Mesendoderm (in vitro differentiated cells): ENCODE measurements at regions not wholly inside any gene's neighbourhood (a gene's known extent, or its start where the extent isn't known, plus 50 kb on each side); places are given as distances from the start of the nearest gene placed in this dataset.

Source experiments
- DNase-seq: peaks from one replicate; pipeline ENCODE4 v3.0.0; 2013
- H2AK5ac ChIP-seq: 2 replicates; pipeline ENCODE4 v1.6.1; 2013; ENCODE audit warnings: low read length, inconsistent platforms
- H2BK120ac ChIP-seq: 2 replicates; pipeline ENCODE4 v1.6.1; 2013; ENCODE audit warnings: low read depth, mild to moderate bottlenecking, low read length, moderate library complexity, mixed read lengths
- H2BK15ac ChIP-seq: replicated peaks from 2 replicates; pipeline ENCODE4 v1.6.1; 2013; ENCODE audit warnings: low read depth, mild to moderate bottlenecking, moderate library complexity
- H2BK5ac ChIP-seq: 2 replicates; pipeline ENCODE4 v1.6.1; 2013; ENCODE audit warnings: low read length, inconsistent platforms
- H3K18ac ChIP-seq: 2 replicates; pipeline ENCODE4 v1.6.1; 2013; ENCODE audit warnings: mild to moderate bottlenecking, low read length, mixed read lengths
- H3K23ac ChIP-seq: one replicate; pipeline ENCODE4 v1.6.1; 2013; ENCODE audit warnings: low read length
- H3K27ac ChIP-seq: 2 replicates; pipeline ENCODE4 v1.5.1; 2013; ENCODE audit warnings: low read depth, mild to moderate bottlenecking, inconsistent platforms, low read length, moderate library complexity
- H3K27me3 ChIP-seq: 2 replicates; pipeline ENCODE4 v1.6.1; 2013; ENCODE audit warnings: low read length, control low read depth, mild to moderate bottlenecking, inconsistent platforms; ENCODE audit not compliant: insufficient read depth, poor library complexity
- H3K36me3 ChIP-seq: 2 replicates; pipeline ENCODE4 v1.6.1; 2013; ENCODE audit warnings: low read length, inconsistent platforms; ENCODE audit not compliant: control insufficient read depth, insufficient read depth
- H3K4ac ChIP-seq: one replicate; pipeline ENCODE4 v1.6.1; 2013; ENCODE audit warnings: low read depth, mild to moderate bottlenecking, low read length, moderate library complexity
- H3K4me1 ChIP-seq: 2 replicates; pipeline ENCODE4 v1.6.1; 2013; ENCODE audit warnings: low read depth, low read length, inconsistent platforms; ENCODE audit not compliant: control insufficient read depth
- H3K4me2 ChIP-seq: 2 replicates; pipeline ENCODE4 v1.6.1; 2013; ENCODE audit warnings: low read length
- H3K4me3 ChIP-seq: 2 replicates; pipeline ENCODE4 v1.5.1; 2013; ENCODE audit warnings: mild to moderate bottlenecking, low read length
- H3K56ac ChIP-seq: one replicate; pipeline ENCODE4 v1.6.1; 2013; ENCODE audit warnings: low read length
- H3K79me1 ChIP-seq: 2 replicates; pipeline ENCODE4 v1.6.1; 2013; ENCODE audit warnings: low read length, inconsistent platforms
- H3K79me2 ChIP-seq: 2 replicates; pipeline ENCODE4 v1.6.1; 2013; ENCODE audit warnings: mild to moderate bottlenecking, low read length; ENCODE audit not compliant: control insufficient read depth, insufficient read depth
- H3K9ac ChIP-seq: 2 replicates; pipeline ENCODE4 v1.6.1; 2013; ENCODE audit warnings: low read length, inconsistent platforms
- H4K5ac ChIP-seq: one replicate; pipeline ENCODE4 v1.6.1; 2013; ENCODE audit warnings: low read length
- H4K8ac ChIP-seq: one replicate; pipeline ENCODE4 v1.6.1; 2013; ENCODE audit warnings: low read depth, mild to moderate bottlenecking, control low read depth, low read length, moderate library complexity
- WGBS: extraction: QIAGEN DNeasy Blood & Tissue Kit; methylation state at CpG from one replicate; pipeline ENCODE4 v1.1.7; 2013; ENCODE audit warnings: low lambda C conversion rate, missing lambda C conversion rate; ENCODE audit not compliant: insufficient coverage; ENCODE audit errors: extremely low coverage; 5-methylcytosine and 5-hydroxymethylcytosine counted together

- WGBS, result no CpG with 5 or more reads among the region's 1 CpG
- no peak overlapping the region for H3K18ac ChIP-seq
Observed at GRCh38 chr1:219339466-219339865, 165.8 kb downstream of the LYPLAL1 start.

DNA sequence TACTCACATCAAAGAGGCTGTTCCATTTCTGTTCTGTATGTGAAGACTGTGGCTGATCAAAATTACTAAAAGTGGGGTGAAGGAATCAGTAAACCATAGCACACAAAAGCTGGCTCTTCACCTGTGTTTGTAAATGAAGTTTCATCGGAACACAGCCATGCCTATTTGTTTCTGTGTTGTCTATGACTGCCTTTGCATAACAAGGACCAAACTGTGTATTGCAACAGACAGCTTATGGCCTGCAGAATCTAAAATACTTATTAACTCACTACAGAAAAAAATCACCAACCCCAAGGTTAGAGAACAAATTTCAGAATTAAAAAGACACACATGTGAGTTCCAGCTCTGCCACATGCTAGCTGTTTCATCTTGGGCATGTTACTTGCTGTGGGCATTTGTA, 163.9 kb downstream of the LYPLAL1 start:
- Histone ChIP-seq H4K5ac (no peak overlapping the region), H3K4me2 (no peak overlapping the region), H3K4me1 (no peaks in the 10 kb centered on the region), H3K36me3 (no peaks in the 10 kb centered on the region), H3K18ac (no peak overlapping the region), H2BK5ac (no peak overlapping the region), H4K8ac (no peak overlapping the region), H3K27me3 (no peaks in the 10 kb centered on the region), H3K4ac (no peak overlapping the region), H2BK15ac (no peak overlapping the region), H3K4me3 (no peak overlapping the region), H3K79me1 (no peaks in the 10 kb centered on the region), H2AK5ac (no peak overlapping the region), H3K56ac (no peak overlapping the region), H3K79me2 (no peaks in the 10 kb centered on the region), H3K9ac (no peak overlapping the region), H3K27ac (no peak overlapping the region), H3K23ac (no peak overlapping the region), H2BK120ac (no peak overlapping the region)
- no peak for DNase-seq
- WGBS, result no CpG with 5 or more reads among the region's 1 CpG

More at GRCh38 chr1:219339466-219339865, 165.8 kb downstream of the LYPLAL1 start:
- Histone ChIP-seq H2AK5ac (no peak overlapping the region), H3K23ac (no peak overlapping the region), H3K79me2 (no peaks in the 10 kb centered on the region), H3K9ac (no peak overlapping the region), H3K4ac (no peak overlapping the region), H3K4me1 (no peaks in the 10 kb centered on the region), H3K4me2 (no peak overlapping the region), H3K36me3 (no peaks in the 10 kb centered on the region), H4K8ac (no peak overlapping the region), H3K56ac (no peak overlapping the region), H3K27ac (no peak overlapping the region), H3K79me1 (no peaks in the 10 kb centered on the region), H2BK120ac (no peak overlapping the region), H4K5ac (no peak overlapping the region), H3K27me3 (no peaks in the 10 kb centered on the region), H2BK5ac (no peak overlapping the region), H2BK15ac (no peak overlapping the region), H3K4me3 (no peak overlapping the region)
- DNase-seq, result no peak

- Histone ChIP-seq H2BK5ac (no peak overlapping the region), H3K4me1 (no peaks in the 10 kb centered on the region), H3K9ac (no peak overlapping the region), H4K8ac (no peak overlapping the region), H3K56ac (no peak overlapping the region), H4K5ac (no peak overlapping the region), H3K4me3 (no peak overlapping the region), H3K79me2 (no peaks in the 10 kb centered on the region), H3K79me1 (no peaks in the 10 kb centered on the region), H3K23ac (no peak overlapping the region), H2AK5ac (no peak overlapping the region), H3K4me2 (no peak overlapping the region), H2BK15ac (no peak overlapping the region), H3K36me3 (no peaks in the 10 kb centered on the region), H3K27me3 (no peaks in the 10 kb centered on the region), H3K27ac (no peak overlapping the region), H2BK120ac (no peak overlapping the region), H3K18ac (no peak overlapping the region), H3K4ac (no peak overlapping the region)
- DNase-seq, result no peak
- no CpG with 5 or more reads among the region's 1 CpG for WGBS
Observed at GRCh38 chr1:219333626-219334025, 159.9 kb downstream of the LYPLAL1 start.

GRCh38 chr1:219331424-219331823, 157.7 kb downstream of the LYPLAL1 start:
- no peak overlapping the region for H3K4ac ChIP-seq
- H2AK5ac ChIP-seq, result no peak overlapping the region
- H3K4me2 ChIP-seq, result no peak overlapping the region
- no peak overlapping the region for H3K18ac ChIP-seq
- no peak for DNase-seq
- H3K4me1 ChIP-seq, result no peaks in the 10 kb centered on the region
- no peaks in the 10 kb centered on the region for H3K79me1 ChIP-seq
- no peak overlapping the region for H4K5ac ChIP-seq
- H3K27ac ChIP-seq, result no peak overlapping the region
- H3K23ac ChIP-seq, result no peak overlapping the region
- H2BK5ac ChIP-seq, result no peak overlapping the region
- no peak overlapping the region for H2BK120ac ChIP-seq
- no peaks in the 10 kb centered on the region for H3K79me2 ChIP-seq
- H3K36me3 ChIP-seq, result no peaks in the 10 kb centered on the region
- no peak overlapping the region for H4K8ac ChIP-seq
- no CpG with 5 or more reads among the region's 5 CpGs for WGBS
- H3K9ac ChIP-seq, result no peak overlapping the region
- H3K56ac ChIP-seq, result no peak overlapping the region
- no peaks in the 10 kb centered on the region for H3K27me3 ChIP-seq
- no peak overlapping the region for H3K4me3 ChIP-seq
- H2BK15ac ChIP-seq, result no peak overlapping the region

DNA sequence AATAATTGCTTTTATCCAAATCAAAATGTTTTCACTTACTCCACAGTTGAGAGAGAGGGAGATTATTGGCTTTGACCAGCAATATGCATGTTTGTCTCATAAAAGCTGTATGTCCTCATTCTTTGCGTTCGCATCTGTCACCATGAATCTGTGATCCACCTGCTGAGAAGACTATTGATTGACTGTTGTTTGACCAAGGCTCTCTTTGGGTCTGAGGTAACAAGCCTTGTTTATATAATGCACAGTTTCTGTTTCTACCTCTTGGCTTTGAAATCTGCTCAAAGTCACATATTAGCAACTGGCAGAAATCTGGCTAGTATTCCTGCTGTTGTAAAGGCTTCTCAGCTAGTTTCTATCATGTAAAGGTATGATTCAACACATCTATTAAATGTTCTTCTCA, 157.0 kb downstream of the LYPLAL1 start:
- Histone ChIP-seq H3K79me2 (no peaks in the 10 kb centered on the region), H2AK5ac (no peak overlapping the region), H2BK120ac (no peak overlapping the region), H3K4me3 (no peak overlapping the region), H4K5ac (no peak overlapping the region), H3K79me1 (no peaks in the 10 kb centered on the region), H4K8ac (no peak overlapping the region), H3K4ac (no peak overlapping the region), H3K27ac (no peak overlapping the region), H3K36me3 (no peaks in the 10 kb centered on the region), H2BK5ac (no peak overlapping the region), H3K23ac (no peak overlapping the region), H2BK15ac (no peak overlapping the region), H3K9ac (no peak overlapping the region), H3K27me3 (no peaks in the 10 kb centered on the region), H3K4me2 (no peak overlapping the region), H3K4me1 (no peaks in the 10 kb centered on the region), H3K56ac (no peak overlapping the region), H3K18ac (no peak overlapping the region)
- no peak for DNase-seq
- no CpG with 5 or more reads among the region's 2 CpGs for WGBS

DNA sequence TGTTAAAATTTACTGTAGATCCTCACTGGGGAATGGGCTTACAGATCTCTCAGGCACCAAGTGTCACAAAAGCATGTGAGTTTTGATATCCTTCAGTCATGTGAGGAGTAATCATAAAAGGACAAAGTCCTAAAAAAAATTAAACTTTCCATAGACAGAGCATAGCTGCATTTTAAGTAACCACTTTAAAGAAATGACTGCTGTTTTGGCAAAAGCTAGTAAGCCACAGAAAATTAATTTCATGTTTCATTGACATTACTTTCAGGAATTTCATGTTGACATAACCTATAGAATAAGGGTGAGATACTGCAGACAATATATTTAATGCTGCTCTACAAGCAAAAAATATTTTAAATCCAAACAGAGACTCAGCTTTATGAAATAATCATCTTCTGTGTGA, 156.3 kb downstream of the LYPLAL1 start:
- H3K4me3 ChIP-seq, result no peak overlapping the region
- H4K8ac ChIP-seq, result no peak overlapping the region
- no peak for DNase-seq
- no peak overlapping the region for H3K4ac ChIP-seq
- H2BK120ac ChIP-seq, result no peak overlapping the region
- H2AK5ac ChIP-seq, result no peak overlapping the region
- no peak overlapping the region for H3K18ac ChIP-seq
- no peaks in the 10 kb centered on the region for H3K79me2 ChIP-seq
- no peak overlapping the region for H3K56ac ChIP-seq
- no peak overlapping the region for H2BK5ac ChIP-seq
- no peak overlapping the region for H3K23ac ChIP-seq
- H3K9ac ChIP-seq, result no peak overlapping the region
- H3K27ac ChIP-seq, result no peak overlapping the region
- no peak overlapping the region for H2BK15ac ChIP-seq
- H3K4me1 ChIP-seq, result no peaks in the 10 kb centered on the region
- H3K79me1 ChIP-seq, result no peaks in the 10 kb centered on the region
- H3K36me3 ChIP-seq, result no peaks in the 10 kb centered on the region
- H3K27me3 ChIP-seq, result no peaks in the 10 kb centered on the region
- H4K5ac ChIP-seq, result no peak overlapping the region
- no peak overlapping the region for H3K4me2 ChIP-seq
